Keratinocyte (primary cell): ENCODE measurements at regions not wholly inside any gene's neighbourhood (a gene's known extent, or its start where the extent isn't known, plus 50 kb on each side); places are given as distances from the start of the nearest gene placed in this dataset.

Source experiments
- DNase-seq: peaks from one replicate; pipeline ENCODE4 v3.0.0-alpha.2; 2011; ENCODE audit warnings: low read depth, missing footprints, low spot score
- FAIRE-seq: peaks from 2 replicates; lab custom pipeline; 2011; peaks lifted over from hg19 to GRCh38; lab: Jason Lieb, UNC
- H2AFZ ChIP-seq: 2 replicates; pipeline ENCODE4 v1.6.0; 2012; ENCODE audit warnings: low read length, control low read depth, inconsistent platforms; ENCODE audit not compliant: control insufficient read depth
- H3K27ac ChIP-seq: 2 replicates; pipeline ENCODE4 v1.5.1; 2011; ENCODE audit warnings: low read length; ENCODE audit not compliant: control insufficient read depth, insufficient read depth
- H3K27me3 ChIP-seq: 3 replicates; pipeline ENCODE4 v1.6.0; 2011; ENCODE audit warnings: low read length; ENCODE audit not compliant: control insufficient read depth, insufficient read depth; ENCODE audit errors: extremely low read depth
- H3K36me3 ChIP-seq, 2 experiments: 2 replicates in 1 of 2; 3 replicates in 1 of 2; pipeline ENCODE4 v1.5.1; 2011; ENCODE audit warnings: low read length in 2 of 2, mild to moderate bottlenecking in 1 of 2; ENCODE audit not compliant: control insufficient read depth in 2 of 2, insufficient read depth in 2 of 2; ENCODE audit errors: extremely low read depth in 1 of 2
- H3K4me1 ChIP-seq: 3 replicates; pipeline ENCODE4 v1.5.1; 2011; ENCODE audit warnings: low read length; ENCODE audit not compliant: control insufficient read depth, insufficient read depth; ENCODE audit errors: extremely low read depth
- H3K4me2 ChIP-seq: 3 replicates; pipeline ENCODE4 v1.6.0; 2011; ENCODE audit warnings: low read depth, low read length; ENCODE audit not compliant: control insufficient read depth, insufficient read depth; ENCODE audit errors: extremely low read depth
- H3K4me3 ChIP-seq, 3 experiments: fragments of 200-600 bp in 1 of 3; sonication (generic) in 1 of 3; 2 replicates in 2 of 3; 3 replicates in 1 of 3; pipeline ENCODE4 v1.5.1; 2011 to 2016; ENCODE audit warnings: low read length in 3 of 3, mild to moderate bottlenecking in 3 of 3, control low read depth in 2 of 3, inconsistent platforms in 1 of 3, low read depth in 1 of 3, mixed read lengths in 1 of 3, mixed run types in 1 of 3, moderate library complexity in 1 of 3; ENCODE audit not compliant: control insufficient read depth in 2 of 3, insufficient read depth in 2 of 3; ENCODE audit errors: extremely low read depth in 1 of 3
- H3K79me2 ChIP-seq: 2 replicates; pipeline ENCODE4 v1.6.0; 2012; ENCODE audit warnings: low read length; ENCODE audit not compliant: control insufficient read depth, insufficient read depth
- H3K9ac ChIP-seq: 3 replicates; pipeline ENCODE4 v1.6.0; 2011; ENCODE audit warnings: low read length; ENCODE audit not compliant: control insufficient read depth, insufficient read depth; ENCODE audit errors: extremely low read depth
- H3K9me1 ChIP-seq: 3 replicates; pipeline ENCODE4 v1.6.0; 2011; ENCODE audit warnings: low read length; ENCODE audit not compliant: control insufficient read depth, insufficient read depth; ENCODE audit errors: extremely low read depth
- H3K9me3 ChIP-seq: 2 replicates; pipeline ENCODE4 v1.5.1; 2012; ENCODE audit warnings: low read depth, low read length; ENCODE audit not compliant: control insufficient read depth
- H4K20me1 ChIP-seq: 3 replicates; pipeline ENCODE4 v1.6.0; 2011; ENCODE audit warnings: low read length; ENCODE audit not compliant: control insufficient read depth, insufficient read depth; ENCODE audit errors: extremely low read depth
- EZH2 ChIP-seq: IDR thresholded peaks from one replicate; pipeline ENCODE4 v1.6.1; 2012; ENCODE audit warnings: inconsistent platforms, mild to moderate bottlenecking, low read length, moderate library complexity
- dilution Hi-C: fragments of 300-500 bp; cut with MboI; formaldehyde crosslinking; loops from one replicate; pipeline ENCODE4 v1.7.0; 2020; ENCODE audit warnings: low sequenced_read_pairs; ENCODE audit not compliant: extremely low pct_ligation_motif_present
- TF ChIP-seq, protein P1 (sequence below), 3 experiments: IDR thresholded peaks in 1 of 3; conservative IDR thresholded peaks in 1 of 3; optimal IDR thresholded peaks in 1 of 3; 2 replicates in 2 of 3; 3 replicates in 1 of 3; pipeline versions ENCODE3 to v1.5.1; 2011; ENCODE audit warnings: low read length in 3 of 3, mild to moderate bottlenecking in 3 of 3, moderate library complexity in 2 of 3, control low read depth in 1 of 3, inconsistent platforms in 1 of 3; ENCODE audit not compliant: insufficient read depth in 2 of 3; ENCODE audit errors: extremely low read depth in 1 of 3

DNA sequence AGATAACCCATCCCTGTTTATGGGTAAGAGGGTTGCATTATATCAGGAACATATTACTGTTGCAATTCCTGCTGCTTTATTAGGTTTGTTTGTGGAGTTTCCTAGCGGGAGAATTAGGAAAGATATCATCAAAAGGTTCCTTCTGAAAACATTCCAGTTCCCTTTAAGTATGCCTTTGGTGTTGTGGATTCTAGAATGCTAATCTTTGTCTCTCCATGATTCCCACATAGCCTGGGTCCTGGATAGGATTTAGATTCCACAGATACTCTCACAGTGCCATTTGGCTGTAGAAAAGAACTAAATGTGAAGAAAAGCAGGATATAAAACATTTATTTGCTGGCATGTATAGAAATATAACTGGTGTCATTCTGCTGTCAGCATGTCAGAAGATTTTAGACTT is 338.7 kb downstream of the PCDH18 start:
- FAIRE-seq, result no peak
- Histone ChIP-seq H3K4me3 (no peak overlapping the region), H3K4me2 (no peak overlapping the region), H3K9ac (no peak overlapping the region), H3K4me1 (no peaks in the 10 kb centered on the region), H3K36me3 (no peaks in the 10 kb centered on the region), H4K20me1 (no peaks in the 10 kb centered on the region), H3K9me1 (no peaks in the 10 kb centered on the region), H3K27me3 (no peaks in the 10 kb centered on the region), H2AFZ (no peak overlapping the region), H3K27ac (no peak overlapping the region), H3K9me3 (no peaks in the 10 kb centered on the region), H3K79me2 (no peaks in the 10 kb centered on the region)
- no peak for DNase-seq
- no peak for TF ChIP-seq EZH2
- TF ChIP-seq, protein P1, sequence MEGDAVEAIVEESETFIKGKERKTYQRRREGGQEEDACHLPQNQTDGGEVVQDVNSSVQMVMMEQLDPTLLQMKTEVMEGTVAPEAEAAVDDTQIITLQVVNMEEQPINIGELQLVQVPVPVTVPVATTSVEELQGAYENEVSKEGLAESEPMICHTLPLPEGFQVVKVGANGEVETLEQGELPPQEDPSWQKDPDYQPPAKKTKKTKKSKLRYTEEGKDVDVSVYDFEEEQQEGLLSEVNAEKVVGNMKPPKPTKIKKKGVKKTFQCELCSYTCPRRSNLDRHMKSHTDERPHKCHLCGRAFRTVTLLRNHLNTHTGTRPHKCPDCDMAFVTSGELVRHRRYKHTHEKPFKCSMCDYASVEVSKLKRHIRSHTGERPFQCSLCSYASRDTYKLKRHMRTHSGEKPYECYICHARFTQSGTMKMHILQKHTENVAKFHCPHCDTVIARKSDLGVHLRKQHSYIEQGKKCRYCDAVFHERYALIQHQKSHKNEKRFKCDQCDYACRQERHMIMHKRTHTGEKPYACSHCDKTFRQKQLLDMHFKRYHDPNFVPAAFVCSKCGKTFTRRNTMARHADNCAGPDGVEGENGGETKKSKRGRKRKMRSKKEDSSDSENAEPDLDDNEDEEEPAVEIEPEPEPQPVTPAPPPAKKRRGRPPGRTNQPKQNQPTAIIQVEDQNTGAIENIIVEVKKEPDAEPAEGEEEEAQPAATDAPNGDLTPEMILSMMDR (optimal IDR thresholded peaks at IDR 0.05 in 1 of 3, IDR thresholded peaks at IDR 0.05 in 1 of 3, conservative IDR thresholded peaks at IDR 0.05 in 1 of 3; ENCODE audit: extremely low read depth in 1 of 3, insufficient read depth in 2 of 3, low read length in 3 of 3), result no peak
- dilution Hi-C loops, result no loop called here

DNA sequence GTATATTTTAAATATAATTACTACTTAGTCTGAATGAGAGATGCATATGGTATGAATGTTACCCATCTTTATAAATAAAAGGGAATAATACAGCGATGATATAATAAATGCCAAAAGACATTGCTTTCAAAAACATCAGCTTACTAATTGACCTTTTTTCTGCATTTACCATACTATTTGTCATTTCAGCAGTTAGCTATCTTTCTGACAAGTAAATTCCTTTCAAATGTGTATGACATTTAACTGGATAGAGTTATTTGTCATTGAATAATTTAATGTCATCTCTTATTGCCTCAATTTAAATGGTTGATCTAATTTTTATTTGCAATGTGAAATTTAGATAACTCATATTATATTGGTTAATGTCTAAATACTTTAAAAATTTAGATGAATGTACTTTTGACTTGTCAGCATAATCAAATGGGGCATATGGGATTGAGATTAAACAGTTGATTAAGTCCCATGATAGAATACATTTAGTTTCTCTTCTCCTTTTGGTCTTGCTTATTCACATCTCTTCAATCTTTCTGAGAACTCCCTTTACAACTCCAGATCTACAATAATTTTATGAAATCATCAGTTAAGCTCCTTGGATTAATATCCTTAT is 350.9 kb downstream of the PCDH18 start:
- no peak for TF ChIP-seq EZH2
- TF ChIP-seq, protein P1 (optimal IDR thresholded peaks at IDR 0.05 in 1 of 3, IDR thresholded peaks at IDR 0.05 in 1 of 3, conservative IDR thresholded peaks at IDR 0.05 in 1 of 3; ENCODE audit: extremely low read depth in 1 of 3, insufficient read depth in 2 of 3, low read length in 3 of 3), result no peak
- no peaks in the 10 kb centered on the region for H3K79me2 ChIP-seq
- no peaks in the 10 kb centered on the region for H3K9me1 ChIP-seq
- H3K4me2 ChIP-seq, result no peak overlapping the region
- dilution Hi-C loops, result no loop called here
- no peak overlapping the region for H3K4me3 ChIP-seq
- H3K9me3 ChIP-seq, result no peaks in the 10 kb centered on the region
- FAIRE-seq (no peak), DNase-seq (no peak)
- H3K36me3 ChIP-seq, result no peaks in the 10 kb centered on the region
- H3K27me3 ChIP-seq, result no peaks in the 10 kb centered on the region
- no peaks in the 10 kb centered on the region for H4K20me1 ChIP-seq
- H3K27ac ChIP-seq, result no peak overlapping the region
- no peaks in the 10 kb centered on the region for H3K4me1 ChIP-seq
- H2AFZ ChIP-seq, result no peak overlapping the region
- H3K9ac ChIP-seq, result no peak overlapping the region
